SH-SY5Y (cell line): ENCODE measurements at regions not wholly inside any gene's neighbourhood (a gene's known extent, or its start where the extent isn't known, plus 50 kb on each side); places are given as distances from the start of the nearest gene placed in this dataset.

Source experiments
- GATA2 ChIP-seq: IDR thresholded peaks from 2 replicates; pipeline ENCODE4 v1.6.1; 2011; ENCODE audit warnings: mild to moderate bottlenecking, low read depth, low read length
- GATA3 ChIP-seq: IDR thresholded peaks from 2 replicates; pipeline ENCODE4 v1.6.1; 2011; ENCODE audit warnings: low read depth, mild to moderate bottlenecking, low read length, moderate library complexity

- TF ChIP-seq GATA2 (no peak), GATA3 (no peak)
These were observed 464.5 kb upstream of the PRICKLE1 start for GRCh38 chr12:43054085-43054484.
